ENCODE measurements at regions not wholly inside any gene's neighbourhood (a gene's known extent, or its start where the extent isn't known, plus 50 kb on each side); places are given as distances from the start of the nearest gene placed in this dataset.

DNA sequence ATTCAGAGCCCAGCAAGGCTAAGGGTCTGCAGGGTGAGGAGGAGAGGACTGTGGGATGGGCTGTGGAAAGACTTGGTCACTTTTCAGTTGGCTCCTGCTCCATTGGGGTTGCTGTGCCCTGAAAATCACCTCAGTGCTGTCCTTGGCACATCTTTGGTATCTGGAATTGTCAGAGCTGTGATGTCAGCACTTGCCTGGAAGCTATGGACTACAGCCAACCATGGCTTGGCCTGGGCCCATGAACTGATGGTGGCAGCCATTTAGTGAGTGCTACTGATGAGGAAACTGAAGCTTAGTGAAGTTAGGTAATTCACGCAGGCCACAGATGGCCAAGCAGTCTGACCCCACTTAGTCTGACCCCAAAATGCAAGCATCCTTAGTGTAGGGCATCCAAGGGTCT, 121.8 kb upstream of the SERPINE2 start:
- no peaks in the 10 kb centered on the region for H3K27me3 ChIP-seq
- DNase-seq = no peak
- H3K4me1 ChIP-seq = no peaks in the 10 kb centered on the region
- H3K9ac ChIP-seq (ENCODE audit: low read depth in 2 of 2, low read length in 2 of 2) = no peak overlapping the region
- no peak overlapping the region for H3K27ac ChIP-seq
- H3K36me3 ChIP-seq = no peaks in the 10 kb centered on the region
- intact Hi-C loops (cut with DNase I) = no loop called here
- no peaks in the 10 kb centered on the region for H3K9me3 ChIP-seq
- no peak overlapping the region for H3K4me3 ChIP-seq
- no peak for TF ChIP-seq CTCF (IDR thresholded peaks at IDR 0.05)

DNA sequence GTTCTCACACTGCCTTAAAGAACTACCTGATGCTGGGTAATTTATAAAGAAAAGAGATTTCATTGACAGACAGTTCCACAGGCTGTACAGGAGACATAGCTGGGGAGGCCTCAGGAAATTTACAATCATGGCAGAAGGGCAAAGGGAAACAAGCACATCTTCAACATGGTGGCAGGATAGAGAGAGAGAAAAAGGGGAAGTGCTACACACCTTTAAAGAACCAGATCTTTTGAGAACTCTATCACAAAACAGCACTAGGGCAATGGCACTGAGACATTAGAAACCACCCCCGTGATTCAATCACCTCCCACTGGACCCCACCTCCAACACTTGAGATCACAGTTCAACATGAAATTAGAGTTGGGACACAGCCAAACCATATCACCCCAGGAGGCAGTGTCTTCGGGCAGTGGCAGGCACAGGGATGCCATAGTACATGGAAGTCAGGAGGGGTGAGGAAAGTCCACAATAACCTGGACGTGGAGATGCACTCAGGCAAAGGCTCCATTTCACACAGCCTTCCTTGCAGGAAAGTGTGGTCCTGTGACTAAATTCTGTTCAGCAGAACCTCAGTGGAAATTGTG, 120.4 kb upstream of the SERPINE2 start:
- Histone ChIP-seq H3K4me3 (no peak overlapping the region), H3K4me1 (no peaks in the 10 kb centered on the region), H3K9ac (ENCODE audit: low read depth in 2 of 2, low read length in 2 of 2) (no peak overlapping the region), H3K27me3 (no peaks in the 10 kb centered on the region), H3K9me3 (no peaks in the 10 kb centered on the region), H3K36me3 (no peaks in the 10 kb centered on the region), H3K27ac (no peak overlapping the region)
- intact Hi-C loops (cut with DNase I) = no loop called here
- no peak for TF ChIP-seq CTCF (IDR thresholded peaks at IDR 0.05)
- no peak for DNase-seq

DNA sequence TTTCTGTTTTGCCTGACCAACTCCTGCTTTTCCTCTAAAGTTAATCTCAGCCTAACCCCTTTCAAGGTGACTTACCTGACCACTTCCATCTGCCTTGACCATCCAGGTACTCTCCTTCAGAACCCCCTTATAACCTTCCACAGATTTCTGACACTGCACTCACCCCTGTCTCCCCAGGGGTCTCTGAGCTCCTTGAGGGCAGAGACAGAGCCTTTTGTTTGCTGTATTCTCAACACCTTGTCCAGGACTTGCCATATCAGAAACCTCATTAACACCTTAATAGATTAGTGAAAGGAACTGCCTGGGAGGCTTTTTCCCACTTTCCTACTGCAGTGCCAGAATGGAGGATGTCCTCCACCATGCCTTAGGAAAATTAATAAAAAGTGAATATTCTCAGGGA, 119.7 kb upstream of the SERPINE2 start:
- H3K27me3 ChIP-seq = no peaks in the 10 kb centered on the region
- no peak overlapping the region for H3K4me3 ChIP-seq
- H3K9ac ChIP-seq (ENCODE audit: low read depth in 2 of 2, low read length in 2 of 2) = no peak overlapping the region
- H3K27ac ChIP-seq = no peak overlapping the region
- H3K36me3 ChIP-seq = no peaks in the 10 kb centered on the region
- H3K9me3 ChIP-seq = no peaks in the 10 kb centered on the region
- H3K4me1 ChIP-seq = no peaks in the 10 kb centered on the region
- intact Hi-C loops (cut with DNase I) = no loop called here
- no peak for TF ChIP-seq CTCF (IDR thresholded peaks at IDR 0.05)
- DNase-seq = no peak

- H3K27ac ChIP-seq = no peak overlapping the region
- no peaks in the 10 kb centered on the region for H3K4me1 ChIP-seq
- H3K9me3 ChIP-seq = no peaks in the 10 kb centered on the region
- no peak for DNase-seq
- no peak overlapping the region for H3K9ac ChIP-seq (ENCODE audit: low read depth in 2 of 2, low read length in 2 of 2)
- no peaks in the 10 kb centered on the region for H3K27me3 ChIP-seq
- TF ChIP-seq CTCF (IDR thresholded peaks at IDR 0.05) = no peak
- intact Hi-C loops (cut with DNase I) = no loop called here
- H3K36me3 ChIP-seq = no peaks in the 10 kb centered on the region
- H3K4me3 ChIP-seq = no peak overlapping the region
These were observed 119.0 kb upstream of the SERPINE2 start for GRCh38 chr2:224158061-224158460.

DNA sequence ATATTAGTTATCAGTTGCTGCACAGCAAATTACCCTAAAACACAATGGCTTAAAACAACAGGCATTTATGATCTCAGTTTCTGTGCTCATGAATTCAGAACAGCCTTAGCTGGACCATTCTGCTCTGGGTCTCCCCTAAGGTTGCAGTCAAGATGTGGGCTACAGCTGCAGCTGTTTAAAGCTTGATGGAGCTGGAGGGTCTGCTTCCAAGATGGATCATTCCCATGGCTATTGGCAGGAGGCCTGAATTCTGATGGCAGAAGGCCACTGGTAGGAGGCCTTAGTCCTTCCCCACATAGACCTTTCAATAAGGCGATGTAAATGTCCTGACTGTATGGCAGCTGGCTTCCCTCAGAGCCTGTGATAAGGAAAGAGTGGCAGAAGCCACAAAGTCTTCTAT, 118.6 kb upstream of the SERPINE2 start:
- no peak for DNase-seq
- no peaks in the 10 kb centered on the region for H3K4me1 ChIP-seq
- intact Hi-C loops (cut with DNase I) = no loop called here
- H3K36me3 ChIP-seq = no peaks in the 10 kb centered on the region
- H3K9ac ChIP-seq (ENCODE audit: low read depth in 2 of 2, low read length in 2 of 2) = no peak overlapping the region
- H3K27ac ChIP-seq = no peak overlapping the region
- H3K27me3 ChIP-seq = no peaks in the 10 kb centered on the region
- TF ChIP-seq CTCF (IDR thresholded peaks at IDR 0.05) = no peak
- H3K9me3 ChIP-seq = no peaks in the 10 kb centered on the region
- no peak overlapping the region for H3K4me3 ChIP-seq
